Astrocyte (in vitro differentiated cells and primary cell): ENCODE measurements at regions not wholly inside any gene's neighbourhood (a gene's known extent, or its start where the extent isn't known, plus 50 kb on each side); places are given as distances from the start of the nearest gene placed in this dataset.

Source experiments
- EZH2 ChIP-seq: IDR thresholded peaks from 2 replicates; pipeline ENCODE4 v1.6.1; 2012; ENCODE audit warnings: mild to moderate bottlenecking, low read length, inconsistent platforms; ENCODE audit not compliant: insufficient read depth
- TF ChIP-seq, protein P1 (sequence below): IDR thresholded peaks from 2 replicates; pipeline ENCODE4 v1.5.1; 2011; ENCODE audit warnings: low read depth, mild to moderate bottlenecking, inconsistent platforms, low read length, moderate library complexity; ENCODE audit not compliant: insufficient read depth

DNA sequence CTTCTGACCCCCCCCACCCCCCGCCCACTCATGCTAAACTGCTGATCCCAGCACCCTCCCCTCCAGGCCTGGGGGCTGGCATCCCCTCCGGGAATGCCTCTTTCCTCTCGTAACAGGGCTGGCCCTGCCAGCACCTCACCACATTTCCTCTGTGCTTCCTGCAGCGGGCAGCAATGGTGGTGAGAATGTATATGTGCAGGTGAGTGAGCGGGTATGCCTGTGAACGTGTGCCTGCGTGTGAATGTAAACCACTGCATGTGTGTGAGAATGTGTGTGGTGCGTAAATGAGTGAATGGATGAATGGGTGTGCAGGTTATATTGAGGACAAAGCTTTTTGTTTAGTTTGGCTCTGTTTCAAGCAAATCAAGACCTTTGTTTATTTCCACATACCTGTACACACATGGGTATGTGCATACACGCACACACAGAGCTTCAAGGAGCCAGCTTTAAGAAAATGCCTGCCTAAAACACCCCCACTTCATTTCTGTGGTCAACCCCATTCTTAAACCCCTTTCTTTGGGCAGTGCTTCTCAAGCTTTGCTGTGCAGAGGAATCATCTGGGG lies 95.7 kb upstream of the SHB start:
- TF ChIP-seq, protein P1, sequence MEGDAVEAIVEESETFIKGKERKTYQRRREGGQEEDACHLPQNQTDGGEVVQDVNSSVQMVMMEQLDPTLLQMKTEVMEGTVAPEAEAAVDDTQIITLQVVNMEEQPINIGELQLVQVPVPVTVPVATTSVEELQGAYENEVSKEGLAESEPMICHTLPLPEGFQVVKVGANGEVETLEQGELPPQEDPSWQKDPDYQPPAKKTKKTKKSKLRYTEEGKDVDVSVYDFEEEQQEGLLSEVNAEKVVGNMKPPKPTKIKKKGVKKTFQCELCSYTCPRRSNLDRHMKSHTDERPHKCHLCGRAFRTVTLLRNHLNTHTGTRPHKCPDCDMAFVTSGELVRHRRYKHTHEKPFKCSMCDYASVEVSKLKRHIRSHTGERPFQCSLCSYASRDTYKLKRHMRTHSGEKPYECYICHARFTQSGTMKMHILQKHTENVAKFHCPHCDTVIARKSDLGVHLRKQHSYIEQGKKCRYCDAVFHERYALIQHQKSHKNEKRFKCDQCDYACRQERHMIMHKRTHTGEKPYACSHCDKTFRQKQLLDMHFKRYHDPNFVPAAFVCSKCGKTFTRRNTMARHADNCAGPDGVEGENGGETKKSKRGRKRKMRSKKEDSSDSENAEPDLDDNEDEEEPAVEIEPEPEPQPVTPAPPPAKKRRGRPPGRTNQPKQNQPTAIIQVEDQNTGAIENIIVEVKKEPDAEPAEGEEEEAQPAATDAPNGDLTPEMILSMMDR, result no peak
- TF ChIP-seq EZH2, result no peak
